NCI-H1694 treated with DMSO at 0.1 percent for 48 hours (cell line): ENCODE measurements at regions not wholly inside any gene's neighbourhood (a gene's known extent, or its start where the extent isn't known, plus 50 kb on each side); places are given as distances from the start of the nearest gene placed in this dataset.

ENCODE experiments used
- DNase-seq: peaks from one replicate; lab custom pipeline; 2025; lab: John Stamatoyannopoulos, UW

GRCh38 chr5:165920655-165921054 is 2370.8 kb upstream of the WWC1 start:
- DNase-seq = no peak

GRCh38 chr5:165928971-165929370 is 2362.5 kb upstream of the WWC1 start:
- no peak for DNase-seq

- DNase-seq = no peak
Measured at GRCh38 chr5:165940541-165940940, 2350.9 kb upstream of the WWC1 start.

GRCh38 chr5:165956854-165957253 is 2334.6 kb upstream of the WWC1 start:
- no peak for DNase-seq

- no peak for DNase-seq
Measured at GRCh38 chr5:165981671-165982070, 2309.8 kb upstream of the WWC1 start.

- DNase-seq = no peak
Measured at GRCh38 chr5:165996201-165996875, 2295.1 kb upstream of the WWC1 start.

- no peak for DNase-seq
Measured at GRCh38 chr5:165999693-166000320, 2291.6 kb upstream of the WWC1 start.

GRCh38 chr5:166004006-166004405 is 2287.4 kb upstream of the WWC1 start:
- DNase-seq = no peak

- no peak for DNase-seq
Measured at GRCh38 chr5:166013415-166013814, 2278.0 kb upstream of the WWC1 start.

GRCh38 chr5:166014256-166014655 is 2277.2 kb upstream of the WWC1 start:
- no peak for DNase-seq

- no peak for DNase-seq
Measured at GRCh38 chr5:166018716-166019115, 2272.7 kb upstream of the WWC1 start.

GRCh38 chr5:166022065-166022464 is 2269.4 kb upstream of the WWC1 start:
- no peak for DNase-seq

GRCh38 chr5:166024970-166025369 is 2266.5 kb upstream of the WWC1 start:
- DNase-seq = no peak

- no peak for DNase-seq
Measured at GRCh38 chr5:166027582-166027981, 2263.9 kb upstream of the WWC1 start.

- DNase-seq = no peak
Measured at GRCh38 chr5:166031926-166032325, 2259.5 kb upstream of the WWC1 start.

GRCh38 chr5:166032601-166033000 is 2258.8 kb upstream of the WWC1 start:
- DNase-seq = no peak

GRCh38 chr5:166045961-166046360 is 2245.5 kb upstream of the WWC1 start:
- DNase-seq = no peak

GRCh38 chr5:166046956-166047355 is 2244.5 kb upstream of the WWC1 start:
- DNase-seq = no peak

- no peak for DNase-seq
Measured at GRCh38 chr5:166050531-166050930, 2240.9 kb upstream of the WWC1 start.

- DNase-seq = no peak
Measured at GRCh38 chr5:166058660-166059059, 2232.8 kb upstream of the WWC1 start.

GRCh38 chr5:166062094-166062493 is 2229.4 kb upstream of the WWC1 start:
- no peak for DNase-seq

GRCh38 chr5:166062719-166063118 is 2228.7 kb upstream of the WWC1 start:
- no peak for DNase-seq

- no peak for DNase-seq
Measured at GRCh38 chr5:166063261-166063660, 2228.2 kb upstream of the WWC1 start.
